Suprapubic skin (tissue), 4 donors: ENCODE measurements at regions not wholly inside any gene's neighbourhood (a gene's known extent, or its start where the extent isn't known, plus 50 kb on each side); places are given as distances from the start of the nearest gene placed in this dataset.

Experiments
- DNase-seq, 2 donors: peaks; one replicate each; pipeline ENCODE4 v3.0.0-alpha.2; 2019; ENCODE audit warnings: low spot score in 2 of 2
- H3K27ac ChIP-seq: fragments of 200-600 bp; sonication (generic); one replicate; pipeline ENCODE4 v1.5.1; 2019
- H3K27me3 ChIP-seq: fragments of 200-600 bp; sonication (generic); one replicate; pipeline ENCODE4 v1.5.1; 2019
- H3K36me3 ChIP-seq: fragments of 200-600 bp; sonication (generic); one replicate; pipeline ENCODE4 v1.5.1; 2019
- H3K4me1 ChIP-seq: fragments of 200-600 bp; sonication (generic); one replicate; pipeline ENCODE4 v1.5.1; 2019
- H3K4me3 ChIP-seq: fragments of 200-600 bp; sonication (generic); one replicate; pipeline ENCODE4 v1.5.1; 2019; ENCODE audit warnings: mild to moderate bottlenecking
- H3K9me3 ChIP-seq: fragments of 200-600 bp; sonication (generic); one replicate; pipeline ENCODE4 v1.5.1; 2019
- CTCF ChIP-seq, 2 donors: fragments of 200-600 bp in 1 of 2; fragments of 450-650 bp in 1 of 2; sonication (generic) in 1 of 2; IDR thresholded peaks; one replicate each; pipeline ENCODE4 v1.5.1; 2016 to 2019; ENCODE audit warnings: antibody characterized with exemption in 2 of 2, mild to moderate bottlenecking in 1 of 2, moderate library complexity in 1 of 2
- EP300 ChIP-seq: sonication (generic); formaldehyde crosslinking; IDR thresholded peaks from one replicate; pipeline ENCODE4 v1.6.1; 2017; ENCODE audit warnings: antibody characterized with exemption
- POLR2A ChIP-seq, 2 donors: fragments of 450-650 bp; IDR thresholded peaks; one replicate each; pipeline ENCODE4 v1.6.1; 2017; ENCODE audit warnings: antibody characterized with exemption in 2 of 2, mild to moderate bottlenecking in 2 of 2, moderate library complexity in 2 of 2
- POLR2AphosphoS5 ChIP-seq, 3 donors: sonication (generic); formaldehyde crosslinking; IDR thresholded peaks; one replicate each; pipeline ENCODE4 v1.6.1; 2017; ENCODE audit warnings: antibody characterized with exemption in 3 of 3
- WGBS: methylation state at CpG from one replicate; pipeline ENCODE4 v1.1.5; 2018; 5-methylcytosine and 5-hydroxymethylcytosine counted together

GRCh38 chr5:68884144-68884754 is 209.6 kb upstream of the SLC30A5 start:
- no peaks in the 10 kb centered on the region for H3K4me1 ChIP-seq

GRCh38 chr5:68884883-68885282 is 208.9 kb upstream of the SLC30A5 start:
- no peak for TF ChIP-seq POLR2A (IDR thresholded peaks at IDR 0.05)
- peak in 1 of 2 donors; percentile 19 for TF ChIP-seq CTCF (IDR thresholded peaks at IDR 0.05)
- Histone ChIP-seq H3K36me3 (no peaks in the 10 kb centered on the region), H3K27me3 (no peaks in the 10 kb centered on the region), H3K27ac (no peak overlapping the region), H3K9me3 (no peaks in the 10 kb centered on the region), H3K4me3 (no peak overlapping the region), H3K4me1 (no peaks in the 10 kb centered on the region)
- no peak for DNase-seq

More at GRCh38 chr5:68884144-68884754, 209.6 kb upstream of the SLC30A5 start:
- no peak for DNase-seq
- Histone ChIP-seq H3K9me3 (no peaks in the 10 kb centered on the region), H3K27me3 (no peaks in the 10 kb centered on the region), H3K27ac (no peak overlapping the region), H3K36me3 (no peaks in the 10 kb centered on the region), H3K4me3 (no peak overlapping the region)
- TF ChIP-seq CTCF (IDR thresholded peaks at IDR 0.05) (no peak), POLR2AphosphoS5 (IDR thresholded peaks at IDR 0.05) (no peak), EP300 (no peak), POLR2A (IDR thresholded peaks at IDR 0.05) (no peak)
- 54% methylated on average over 4 of the region's 4 CpGs for WGBS

- H3K4me3 ChIP-seq, result no peak overlapping the region
- 97% methylated on average over 4 of the region's 4 CpGs for WGBS
- TF ChIP-seq EP300 (no peak), CTCF (IDR thresholded peaks at IDR 0.05) (no peak), POLR2A (IDR thresholded peaks at IDR 0.05) (no peak), POLR2AphosphoS5 (IDR thresholded peaks at IDR 0.05) (no peak)
Measured at GRCh38 chr5:68886814-68887213, 207.0 kb upstream of the SLC30A5 start.

GRCh38 chr5:68891718-68892117 is 202.1 kb upstream of the SLC30A5 start:
- no peaks in the 10 kb centered on the region for H3K27me3 ChIP-seq
- H3K27ac ChIP-seq, result no peak overlapping the region
- WGBS, result 87% methylated on average over 2 of the region's 2 CpGs
- no peak for DNase-seq
- TF ChIP-seq POLR2AphosphoS5 (IDR thresholded peaks at IDR 0.05) (no peak), CTCF (IDR thresholded peaks at IDR 0.05) (no peak), POLR2A (IDR thresholded peaks at IDR 0.05) (no peak), EP300 (no peak)
- H3K9me3 ChIP-seq, result no peaks in the 10 kb centered on the region
- H3K4me1 ChIP-seq, result no peaks in the 10 kb centered on the region
- H3K36me3 ChIP-seq, result no peaks in the 10 kb centered on the region
- no peak overlapping the region for H3K4me3 ChIP-seq

More at GRCh38 chr5:68886814-68887213, 207.0 kb upstream of the SLC30A5 start:
- DNase-seq, result no peak
- Histone ChIP-seq H3K27ac (no peak overlapping the region), H3K27me3 (no peaks in the 10 kb centered on the region), H3K36me3 (no peaks in the 10 kb centered on the region), H3K9me3 (no peaks in the 10 kb centered on the region), H3K4me1 (no peaks in the 10 kb centered on the region)

GRCh38 chr5:68894673-68895072 is 199.1 kb upstream of the SLC30A5 start:
- no peak for DNase-seq
- WGBS, result 49% methylated on average over 3 of the region's 3 CpGs
- no peaks in the 10 kb centered on the region for H3K27me3 ChIP-seq
- no peak for TF ChIP-seq POLR2AphosphoS5 (IDR thresholded peaks at IDR 0.05)
- no peak for TF ChIP-seq POLR2A (IDR thresholded peaks at IDR 0.05)
- no peak for TF ChIP-seq EP300
- no peak for TF ChIP-seq CTCF (IDR thresholded peaks at IDR 0.05)
- peaks cover 5% of the 10 kb centered on the region for H3K4me1 ChIP-seq
- H3K9me3 ChIP-seq, result no peaks in the 10 kb centered on the region
- H3K27ac ChIP-seq, result no peak overlapping the region
- H3K4me3 ChIP-seq, result no peak overlapping the region
- no peaks in the 10 kb centered on the region for H3K36me3 ChIP-seq
